Skin epidermis (tissue), 12 donors: ENCODE measurements at regions not wholly inside any gene's neighbourhood (a gene's known extent, or its start where the extent isn't known, plus 50 kb on each side); places are given as distances from the start of the nearest gene placed in this dataset.
"Not testable (repeated sequence)": the region's sequence is repeated elsewhere in the genome, so short reads cannot be mapped to it uniquely, and the experiment has no call there.

ENCODE experiments used
- H3K27ac ChIP-seq, 21 experiments: fragments of 200-600 bp; sonication (generic) in 11 of 21; one replicate each; pipeline ENCODE4 v1.5.0; 2020; ENCODE audit warnings: mild to moderate bottlenecking in 3 of 21, inconsistent platforms in 2 of 21, moderate library complexity in 2 of 21
- H3K4me3 ChIP-seq, 7 experiments: fragments of 200-600 bp; sonication (generic) in 2 of 7; one replicate each; pipeline ENCODE4 v1.5.0; 2020; ENCODE audit warnings: inconsistent platforms in 2 of 7, mild to moderate bottlenecking in 2 of 7, moderate library complexity in 1 of 7

DNA sequence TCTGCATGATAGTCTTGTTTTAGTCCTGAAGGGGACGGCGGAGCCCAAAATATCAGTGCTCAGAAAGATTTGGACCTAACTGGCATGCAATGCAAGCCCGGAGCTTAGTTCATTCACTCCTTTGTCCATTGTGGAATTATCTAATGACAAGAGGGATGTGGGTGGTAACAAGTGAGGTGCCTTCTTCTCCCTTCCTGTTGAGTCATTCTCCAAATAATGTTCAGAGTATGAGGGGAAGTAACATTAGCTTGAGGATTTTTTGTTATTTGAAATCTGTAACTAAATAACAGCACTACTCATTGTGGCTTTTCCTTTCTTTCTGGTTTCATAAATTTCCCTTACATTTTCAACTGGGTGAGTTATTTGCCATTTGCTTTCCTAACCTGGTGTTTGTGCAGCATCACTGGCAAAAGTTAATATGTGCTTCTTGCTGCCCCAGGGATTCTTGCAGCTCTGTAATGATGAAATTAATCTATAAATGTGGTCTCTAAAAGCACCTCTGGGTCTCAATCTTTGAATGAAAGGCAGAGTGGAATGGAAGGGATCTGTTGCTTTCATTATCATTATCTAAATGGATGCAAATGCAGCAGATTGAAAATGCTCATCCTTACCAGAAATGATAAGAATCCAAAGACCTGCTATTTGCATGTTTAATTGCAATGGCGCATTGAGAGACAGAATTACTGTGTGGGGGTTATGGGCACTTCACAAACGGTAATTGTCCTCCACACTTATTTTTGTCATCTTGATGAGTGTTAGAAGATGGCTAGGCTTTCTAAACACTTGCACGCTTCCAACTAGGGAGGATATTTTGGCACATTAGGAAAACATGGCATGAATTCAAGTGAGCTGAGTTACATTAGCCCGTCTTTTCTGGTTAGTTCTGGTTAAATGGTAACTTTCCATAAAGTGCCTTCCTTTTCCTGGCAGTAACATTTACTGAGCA lies 89.9 kb upstream of the MITF start:
- H3K4me3 ChIP-seq: no peak overlapping the region
- H3K27ac ChIP-seq: no peak overlapping the region

- no peak overlapping the region for H3K27ac ChIP-seq
These were observed 91.1 kb upstream of the MITF start for GRCh38 chr3:69648126-69648525.

GRCh38 chr3:69647511-69648110 lies 91.7 kb upstream of the MITF start:
- H3K27ac ChIP-seq: no peak overlapping the region
- no peak overlapping the region for H3K4me3 ChIP-seq

More at GRCh38 chr3:69648126-69648525, 91.1 kb upstream of the MITF start:
- no peak overlapping the region for H3K4me3 ChIP-seq

GRCh38 chr3:69647081-69647480 lies 92.2 kb upstream of the MITF start:
- no peak overlapping the region for H3K4me3 ChIP-seq
- H3K27ac ChIP-seq: no peak overlapping the region

- Histone ChIP-seq H3K27ac (no peak overlapping the region), H3K4me3 (no peak overlapping the region)
These were observed 92.8 kb upstream of the MITF start for GRCh38 chr3:69646287-69647067.

- Histone ChIP-seq H3K27ac (no peak overlapping the region), H3K4me3 (no peak overlapping the region)
These were observed 96.7 kb upstream of the MITF start for GRCh38 chr3:69642606-69643005.

- Histone ChIP-seq H3K27ac (no peak overlapping the region), H3K4me3 (no peak overlapping the region)
These were observed 99.4 kb upstream of the MITF start for GRCh38 chr3:69639851-69640250.

GRCh38 chr3:69628951-69629350 lies 110.3 kb upstream of the MITF start:
- Histone ChIP-seq H3K4me3 (no peak overlapping the region), H3K27ac (no peak overlapping the region)

GRCh38 chr3:69613286-69613685 lies 126.0 kb upstream of the MITF start:
- H3K4me3 ChIP-seq: no peak overlapping the region
- no peak overlapping the region for H3K27ac ChIP-seq

- H3K4me3 ChIP-seq: no peak overlapping the region
- no peak overlapping the region for H3K27ac ChIP-seq
These were observed 126.5 kb upstream of the MITF start for GRCh38 chr3:69612791-69613190.

GRCh38 chr3:69609566-69609965 lies 129.7 kb upstream of the MITF start:
- not testable (repeated sequence) for H3K4me3 ChIP-seq, H3K27ac ChIP-seq

DNA sequence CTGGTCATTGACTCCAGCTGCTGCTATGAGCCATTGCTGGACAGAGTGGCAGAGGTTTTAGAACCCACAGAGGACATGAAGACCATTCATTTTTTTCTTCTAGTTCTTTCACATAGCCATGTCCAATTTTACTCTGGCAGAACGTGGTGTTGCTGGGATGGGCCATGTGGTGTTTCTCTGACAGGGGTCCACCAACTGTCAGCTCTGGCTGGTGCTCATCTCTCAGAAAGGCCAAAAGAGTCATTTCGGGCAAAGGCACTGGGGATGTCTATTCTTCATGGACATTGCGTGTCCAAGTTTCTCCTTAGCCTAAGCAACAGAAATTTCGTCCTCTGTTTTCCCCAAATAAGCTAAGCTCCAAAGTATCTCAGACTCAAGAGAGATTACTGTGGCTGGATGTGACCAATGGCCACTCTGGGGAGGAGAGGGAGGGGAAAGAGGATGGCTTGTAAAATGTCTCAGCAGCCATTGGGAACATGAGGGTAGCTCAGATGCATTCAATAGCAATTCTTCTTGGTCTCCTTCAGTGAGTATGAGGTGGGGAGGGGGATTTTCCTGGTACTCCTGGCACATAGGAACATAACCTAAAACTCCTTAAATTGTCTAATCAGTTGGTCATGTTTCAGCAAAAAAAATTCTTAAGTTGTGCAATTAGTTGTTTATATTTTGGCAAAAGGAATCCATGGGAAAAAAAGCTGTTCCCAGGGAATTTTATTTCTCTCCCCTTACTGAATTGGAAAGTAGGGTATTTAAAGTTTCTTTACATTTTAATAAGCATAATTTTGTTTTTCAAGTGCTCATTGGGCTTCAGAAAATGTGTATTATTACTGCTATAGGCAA lies 131.6 kb upstream of the MITF start:
- no peak overlapping the region for H3K27ac ChIP-seq

DNA sequence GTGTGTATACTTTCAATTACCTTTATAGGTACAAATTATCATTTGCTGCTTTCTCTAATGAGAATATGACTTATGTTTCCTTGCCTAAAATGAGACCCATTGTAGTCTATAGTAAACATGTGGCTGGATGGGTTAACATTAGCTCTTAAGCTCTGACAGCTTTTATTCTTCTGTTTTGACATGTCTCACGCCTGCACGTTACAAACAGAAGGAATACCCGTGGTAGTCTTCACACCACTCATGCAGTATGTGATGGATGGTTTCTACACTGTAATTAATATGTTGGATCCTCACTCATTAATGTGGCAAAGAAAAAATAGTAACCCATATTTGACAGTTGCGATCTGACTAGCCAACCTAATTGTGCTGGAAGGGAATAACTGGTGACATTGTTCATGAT lies 133.4 kb upstream of the MITF start:
- no peak overlapping the region for H3K27ac ChIP-seq
- H3K4me3 ChIP-seq: no peak overlapping the region

More for the DNA sequence above, 131.6 kb upstream of the MITF start:
- no peak overlapping the region for H3K4me3 ChIP-seq

DNA sequence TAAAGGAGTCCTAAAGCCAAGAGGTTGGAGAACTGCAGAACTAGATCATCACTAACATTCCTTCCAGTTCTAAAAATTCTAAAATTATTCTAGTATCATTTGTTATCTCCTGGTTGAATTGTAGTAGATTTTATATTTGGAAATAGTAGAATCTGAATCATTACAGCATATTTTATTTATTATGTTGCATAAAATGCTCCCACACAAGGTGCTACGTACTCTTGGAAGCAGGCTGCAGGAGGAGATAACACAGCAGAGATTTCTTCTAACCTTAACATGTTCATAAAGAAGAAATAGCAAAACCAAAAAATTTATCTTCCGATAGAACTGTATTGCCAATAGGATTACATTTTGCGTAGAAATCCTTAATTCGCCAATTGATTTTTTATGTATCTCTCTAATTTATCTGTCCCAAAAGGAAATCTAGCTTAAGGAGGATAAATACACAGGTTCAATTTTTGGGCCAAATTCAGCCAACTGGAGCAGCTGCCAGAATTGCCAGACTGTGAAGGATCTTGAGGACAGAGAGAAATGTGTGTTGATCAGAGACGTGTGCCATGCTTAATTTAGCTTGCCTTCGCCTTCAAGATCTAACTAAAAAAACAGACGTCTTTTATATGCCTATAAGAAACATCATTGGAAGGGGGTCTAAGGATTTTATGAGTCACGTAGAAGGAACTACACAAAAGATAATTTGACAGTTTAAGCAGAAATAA lies 134.4 kb upstream of the MITF start:
- no peak overlapping the region for H3K27ac ChIP-seq
- no peak overlapping the region for H3K4me3 ChIP-seq

DNA sequence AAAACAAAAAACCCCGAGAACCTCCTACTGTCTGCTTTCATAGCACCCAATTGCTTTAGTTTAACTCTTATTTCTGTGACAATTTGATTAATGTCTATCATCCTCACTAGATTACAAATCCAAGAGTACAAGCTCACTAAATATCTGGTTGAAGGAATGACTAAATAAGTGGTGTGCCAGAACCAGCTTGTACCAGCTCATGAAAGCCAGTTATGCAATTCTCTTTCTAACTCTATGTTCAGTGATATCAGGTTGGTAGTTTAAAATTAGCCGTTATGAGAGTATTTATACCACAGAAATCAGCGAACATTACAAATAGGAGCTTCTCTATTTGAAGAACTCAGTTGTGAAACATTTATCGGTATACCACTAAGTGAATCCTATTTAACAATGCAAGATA lies 137.2 kb upstream of the MITF start:
- Histone ChIP-seq H3K4me3 (no peak overlapping the region), H3K27ac (no peak overlapping the region)

DNA sequence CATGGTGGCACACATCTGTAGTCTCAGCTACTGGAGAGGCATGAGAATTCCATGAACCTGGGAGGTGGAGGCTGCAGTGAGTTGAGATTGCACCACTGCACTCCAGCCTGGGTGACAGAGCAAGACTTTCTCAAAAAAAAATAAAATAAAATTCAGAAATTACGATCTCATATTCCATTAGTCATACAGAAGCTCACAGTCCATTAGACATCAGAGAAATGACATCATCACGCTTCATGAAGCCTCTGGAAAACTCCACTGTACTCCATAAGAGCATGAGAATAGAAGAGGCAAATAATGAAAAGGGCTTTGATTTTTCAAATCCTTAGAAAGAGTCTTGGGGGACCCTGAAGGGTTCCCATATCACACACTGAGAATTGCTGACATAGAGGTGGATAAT lies 145.0 kb upstream of the MITF start:
- Histone ChIP-seq H3K4me3 (no peak overlapping the region), H3K27ac (no peak overlapping the region)

- Histone ChIP-seq H3K4me3 (no peak overlapping the region), H3K27ac (no peak overlapping the region)
These were observed 148.0 kb upstream of the MITF start for GRCh38 chr3:69591164-69591736.

- Histone ChIP-seq H3K4me3 (no peak overlapping the region), H3K27ac (no peak overlapping the region)
These were observed 149.2 kb upstream of the MITF start for GRCh38 chr3:69590111-69590510.

DNA sequence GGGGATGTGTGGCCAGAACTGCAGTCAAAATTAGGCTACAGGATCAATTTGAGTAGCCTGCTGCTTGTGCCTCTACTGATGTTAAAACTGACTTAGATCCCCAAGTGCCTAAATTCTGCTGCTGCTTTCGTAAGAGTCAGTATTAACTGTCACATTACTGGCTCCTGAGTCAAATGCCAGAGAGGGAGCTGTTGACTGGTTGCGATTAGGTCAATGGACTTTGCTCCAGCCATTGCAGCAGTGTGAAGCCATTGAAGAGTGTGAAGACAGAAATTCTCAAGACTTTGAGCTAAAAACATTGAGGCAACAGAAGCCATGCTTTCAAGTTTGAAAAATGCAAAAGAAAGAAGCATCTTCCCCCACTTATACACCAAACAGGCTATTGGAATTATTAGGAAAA lies 151.1 kb upstream of the MITF start:
- Histone ChIP-seq H3K27ac (no peak overlapping the region), H3K4me3 (no peak overlapping the region)
